Ramos (cell line): ENCODE measurements at regions not wholly inside any gene's neighbourhood (a gene's known extent, or its start where the extent isn't known, plus 50 kb on each side); places are given as distances from the start of the nearest gene placed in this dataset.

Experiments
- in situ Hi-C: fragments of 300-500 bp; cut with MboI; formaldehyde crosslinking; loops from one replicate; pipeline ENCODE4 v1.14.3; 2022; ENCODE audit warnings: low sequenced_read_pairs; ENCODE audit not compliant: unreplicated experiment

GRCh38 chr2:111656894-111657293 is 227.1 kb downstream of the ANAPC1 start:
- in situ Hi-C loops = no loop called here

- in situ Hi-C loops = no loop called here
Measured at GRCh38 chr2:111657351-111657975, 226.5 kb downstream of the ANAPC1 start.

- in situ Hi-C loops = no loop called here
Measured at GRCh38 chr2:111659361-111660333, 224.3 kb downstream of the ANAPC1 start.

GRCh38 chr2:111660811-111661210 is 223.2 kb downstream of the ANAPC1 start:
- in situ Hi-C loops = no loop called here

- in situ Hi-C loops = no loop called here
Measured at GRCh38 chr2:111661286-111661940, 222.6 kb downstream of the ANAPC1 start.

GRCh38 chr2:111662039-111662770 is 221.8 kb downstream of the ANAPC1 start:
- in situ Hi-C loops = no loop called here

GRCh38 chr2:111662771-111663470 is 221.1 kb downstream of the ANAPC1 start:
- in situ Hi-C loops = no loop called here

- in situ Hi-C loops = no loop called here
Measured at GRCh38 chr2:111663471-111664274, 220.3 kb downstream of the ANAPC1 start.

GRCh38 chr2:111664275-111664850 is 219.6 kb downstream of the ANAPC1 start:
- in situ Hi-C loops = no loop called here

GRCh38 chr2:111665011-111665410 is 219.0 kb downstream of the ANAPC1 start:
- in situ Hi-C loops = no loop called here

- in situ Hi-C loops = no loop called here
Measured at GRCh38 chr2:111665551-111666116, 218.4 kb downstream of the ANAPC1 start.

- in situ Hi-C loops = no loop called here
Measured at GRCh38 chr2:111666160-111666559, 217.8 kb downstream of the ANAPC1 start.

GRCh38 chr2:111667001-111667400 is 217.0 kb downstream of the ANAPC1 start:
- in situ Hi-C loops = no loop called here

GRCh38 chr2:111667542-111668273 is 216.3 kb downstream of the ANAPC1 start:
- in situ Hi-C loops = no loop called here

- in situ Hi-C loops = no loop called here
Measured at GRCh38 chr2:111668274-111668616, 215.7 kb downstream of the ANAPC1 start.

GRCh38 chr2:111668741-111669140 is 215.3 kb downstream of the ANAPC1 start:
- in situ Hi-C loops = no loop called here

- in situ Hi-C loops = no loop called here
Measured at GRCh38 chr2:111669928-111670695, 213.9 kb downstream of the ANAPC1 start.
